Panc1 (cell line): ENCODE measurements at regions not wholly inside any gene's neighbourhood (a gene's known extent, or its start where the extent isn't known, plus 50 kb on each side); places are given as distances from the start of the nearest gene placed in this dataset.

ENCODE experiments used
- ATAC-seq: fragments of 200-7000 bp; cut with Tn5 transposase; 2 replicates; pipeline ENCODE4 v1.9.1; 2020; ENCODE audit warnings: mild to moderate bottlenecking, moderate library complexity
- BruUV-seq: library from RNA; stranded (reverse); fragments of 400-500 nt; replicated peaks from 2 replicates; lab custom pipeline; 2021; lab: Mats Ljungman, UMichigan
- CTCF ChIA-PET: fragments of 300-600 bp; sonication (Branson Sonifier 250); formaldehyde crosslinking; loops from one replicate; lab custom pipeline; 2022; ENCODE audit warnings: antibody characterized with exemption; lab: Charles Lee
- POLR2A ChIA-PET: fragments of 300-600 bp; sonication (Branson Sonifier 250); formaldehyde crosslinking; loops from one replicate; lab custom pipeline; 2022; ENCODE audit warnings: antibody characterized with exemption; lab: Charles Lee
- DNase-seq: peaks from one replicate; pipeline ENCODE4 v3.0.0-alpha.2; 2010; ENCODE audit warnings: low read depth, low spot score
- H3K27ac ChIP-seq: 2 replicates; pipeline ENCODE4 v1.5.1; 2011; ENCODE audit warnings: mild to moderate bottlenecking, low read length, inconsistent platforms
- H3K27me3 ChIP-seq: fragments of 200-500 bp; sonication (Bioruptor generic); 2 replicates; pipeline ENCODE4 v1.6.0; 2014; ENCODE audit warnings: low read length, inconsistent platforms; ENCODE audit not compliant: control insufficient read depth, insufficient read depth
- H3K36me3 ChIP-seq: fragments of 200-500 bp; sonication (Bioruptor generic); 2 replicates; pipeline ENCODE4 v1.5.1; 2014; ENCODE audit warnings: inconsistent platforms, mild to moderate bottlenecking, low read length, moderate library complexity; ENCODE audit not compliant: control insufficient read depth, insufficient read depth
- H3K4me1 ChIP-seq: 2 replicates; pipeline ENCODE4 v1.5.1; 2011; ENCODE audit warnings: inconsistent platforms, mild to moderate bottlenecking, low read length, moderate library complexity; ENCODE audit not compliant: control insufficient read depth, insufficient read depth
- H3K4me3 ChIP-seq, 2 experiments: 2 replicates each; pipeline ENCODE4 v1.5.1; 2011 to 2012; ENCODE audit warnings: low read depth in 2 of 2, low read length in 2 of 2, mild to moderate bottlenecking in 2 of 2, inconsistent platforms in 1 of 2, moderate library complexity in 1 of 2
- H3K9me3 ChIP-seq: fragments of 200-500 bp; sonication (Bioruptor generic); 2 replicates; pipeline ENCODE4 v1.5.1; 2014; ENCODE audit warnings: low read depth, mild to moderate bottlenecking, inconsistent platforms, low read length, moderate library complexity; ENCODE audit not compliant: control insufficient read depth, insufficient read depth
- POLR2AphosphoS5 ChIP-seq: IDR thresholded peaks from 2 replicates; pipeline ENCODE4 v1.6.1; 2012; ENCODE audit warnings: mild to moderate bottlenecking, low read depth, low read length, moderate library complexity
- SIN3A ChIP-seq: IDR thresholded peaks from 2 replicates; pipeline ENCODE4 v1.6.1; 2012; ENCODE audit warnings: low read depth, mild to moderate bottlenecking, low read length, moderate library complexity, borderline replicate concordance; ENCODE audit not compliant: insufficient read depth
- TCF7L2 ChIP-seq: IDR thresholded peaks from 2 replicates; pipeline ENCODE4 v1.6.1; 2011; ENCODE audit warnings: mild to moderate bottlenecking, low read depth, low read length, inconsistent platforms
- in situ Hi-C: cut with HindIII; loops from 2 replicates; pipeline ENCODE4 v1.10.0; 2016; ENCODE audit warnings: low sequenced_read_pairs, low pct_unique_long_range_greater_than_20kb
- intact Hi-C: fragments of 100-400 bp; cut with micrococcal nuclease; formaldehyde crosslinking; loops from one replicate; pipeline ENCODE4 v1.10.0; 2022; ENCODE audit not compliant: unreplicated experiment
- TF ChIP-seq, protein P1 (sequence below), 2 experiments: IDR thresholded peaks; 2 replicates each; pipeline ENCODE4 v1.6.1; 2011 to 2012; ENCODE audit warnings: low read depth in 2 of 2, control low read depth in 1 of 2, low read length in 1 of 2, mild to moderate bottlenecking in 1 of 2, moderate library complexity in 1 of 2; ENCODE audit not compliant: insufficient read depth in 1 of 2
- TF ChIP-seq, protein P2 (sequence below): fragments of 450-650 bp; IDR thresholded peaks from 2 replicates; pipeline ENCODE4 v1.5.1; 2017; ENCODE audit warnings: mild to moderate bottlenecking

DNA sequence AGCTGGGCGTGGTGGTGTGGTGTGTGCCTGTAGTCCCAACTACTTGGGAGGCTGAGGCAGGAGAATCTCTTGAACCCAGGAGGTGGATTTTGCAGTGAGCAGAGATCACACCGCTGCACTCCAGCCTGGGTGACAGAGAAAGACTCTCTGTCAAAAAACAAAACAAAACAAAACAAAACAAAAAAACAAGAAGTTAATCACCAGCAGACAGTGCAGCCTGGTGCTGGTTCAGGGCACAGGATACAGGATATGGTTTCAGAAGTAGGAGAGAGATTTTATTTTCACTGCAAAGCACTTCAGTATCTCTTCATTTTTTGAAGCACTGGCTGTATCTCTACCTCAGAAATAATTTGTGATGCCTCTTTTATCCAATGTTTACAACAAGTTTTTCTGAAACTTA, 1222.9 kb upstream of the PRKX start:
- TF ChIP-seq, protein P1, sequence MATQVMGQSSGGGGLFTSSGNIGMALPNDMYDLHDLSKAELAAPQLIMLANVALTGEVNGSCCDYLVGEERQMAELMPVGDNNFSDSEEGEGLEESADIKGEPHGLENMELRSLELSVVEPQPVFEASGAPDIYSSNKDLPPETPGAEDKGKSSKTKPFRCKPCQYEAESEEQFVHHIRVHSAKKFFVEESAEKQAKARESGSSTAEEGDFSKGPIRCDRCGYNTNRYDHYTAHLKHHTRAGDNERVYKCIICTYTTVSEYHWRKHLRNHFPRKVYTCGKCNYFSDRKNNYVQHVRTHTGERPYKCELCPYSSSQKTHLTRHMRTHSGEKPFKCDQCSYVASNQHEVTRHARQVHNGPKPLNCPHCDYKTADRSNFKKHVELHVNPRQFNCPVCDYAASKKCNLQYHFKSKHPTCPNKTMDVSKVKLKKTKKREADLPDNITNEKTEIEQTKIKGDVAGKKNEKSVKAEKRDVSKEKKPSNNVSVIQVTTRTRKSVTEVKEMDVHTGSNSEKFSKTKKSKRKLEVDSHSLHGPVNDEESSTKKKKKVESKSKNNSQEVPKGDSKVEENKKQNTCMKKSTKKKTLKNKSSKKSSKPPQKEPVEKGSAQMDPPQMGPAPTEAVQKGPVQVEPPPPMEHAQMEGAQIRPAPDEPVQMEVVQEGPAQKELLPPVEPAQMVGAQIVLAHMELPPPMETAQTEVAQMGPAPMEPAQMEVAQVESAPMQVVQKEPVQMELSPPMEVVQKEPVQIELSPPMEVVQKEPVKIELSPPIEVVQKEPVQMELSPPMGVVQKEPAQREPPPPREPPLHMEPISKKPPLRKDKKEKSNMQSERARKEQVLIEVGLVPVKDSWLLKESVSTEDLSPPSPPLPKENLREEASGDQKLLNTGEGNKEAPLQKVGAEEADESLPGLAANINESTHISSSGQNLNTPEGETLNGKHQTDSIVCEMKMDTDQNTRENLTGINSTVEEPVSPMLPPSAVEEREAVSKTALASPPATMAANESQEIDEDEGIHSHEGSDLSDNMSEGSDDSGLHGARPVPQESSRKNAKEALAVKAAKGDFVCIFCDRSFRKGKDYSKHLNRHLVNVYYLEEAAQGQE (IDR thresholded peaks at IDR 0.05; ENCODE audit: insufficient read depth in 1 of 2, low read depth in 2 of 2, low read length in 1 of 2): no peak
- TF ChIP-seq SIN3A (no peak), POLR2AphosphoS5 (no peak), TCF7L2 (no peak)
- TF ChIP-seq, protein P2, sequence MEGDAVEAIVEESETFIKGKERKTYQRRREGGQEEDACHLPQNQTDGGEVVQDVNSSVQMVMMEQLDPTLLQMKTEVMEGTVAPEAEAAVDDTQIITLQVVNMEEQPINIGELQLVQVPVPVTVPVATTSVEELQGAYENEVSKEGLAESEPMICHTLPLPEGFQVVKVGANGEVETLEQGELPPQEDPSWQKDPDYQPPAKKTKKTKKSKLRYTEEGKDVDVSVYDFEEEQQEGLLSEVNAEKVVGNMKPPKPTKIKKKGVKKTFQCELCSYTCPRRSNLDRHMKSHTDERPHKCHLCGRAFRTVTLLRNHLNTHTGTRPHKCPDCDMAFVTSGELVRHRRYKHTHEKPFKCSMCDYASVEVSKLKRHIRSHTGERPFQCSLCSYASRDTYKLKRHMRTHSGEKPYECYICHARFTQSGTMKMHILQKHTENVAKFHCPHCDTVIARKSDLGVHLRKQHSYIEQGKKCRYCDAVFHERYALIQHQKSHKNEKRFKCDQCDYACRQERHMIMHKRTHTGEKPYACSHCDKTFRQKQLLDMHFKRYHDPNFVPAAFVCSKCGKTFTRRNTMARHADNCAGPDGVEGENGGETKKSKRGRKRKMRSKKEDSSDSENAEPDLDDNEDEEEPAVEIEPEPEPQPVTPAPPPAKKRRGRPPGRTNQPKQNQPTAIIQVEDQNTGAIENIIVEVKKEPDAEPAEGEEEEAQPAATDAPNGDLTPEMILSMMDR: no peak
- intact Hi-C loops: no loop called here
- no peak for ATAC-seq
- no peak for DNase-seq
- Histone ChIP-seq H3K27ac (no peak overlapping the region), H3K27me3 (no peaks in the 10 kb centered on the region), H3K9me3 (no peaks in the 10 kb centered on the region), H3K36me3 (no peaks in the 10 kb centered on the region), H3K4me3 (no peak overlapping the region), H3K4me1 (no peaks in the 10 kb centered on the region)
- CTCF ChIA-PET: no interaction called here
- BruUV-seq: no TSS peak
- in situ Hi-C loops: no loop called here
- POLR2A ChIA-PET: no interaction called here

DNA sequence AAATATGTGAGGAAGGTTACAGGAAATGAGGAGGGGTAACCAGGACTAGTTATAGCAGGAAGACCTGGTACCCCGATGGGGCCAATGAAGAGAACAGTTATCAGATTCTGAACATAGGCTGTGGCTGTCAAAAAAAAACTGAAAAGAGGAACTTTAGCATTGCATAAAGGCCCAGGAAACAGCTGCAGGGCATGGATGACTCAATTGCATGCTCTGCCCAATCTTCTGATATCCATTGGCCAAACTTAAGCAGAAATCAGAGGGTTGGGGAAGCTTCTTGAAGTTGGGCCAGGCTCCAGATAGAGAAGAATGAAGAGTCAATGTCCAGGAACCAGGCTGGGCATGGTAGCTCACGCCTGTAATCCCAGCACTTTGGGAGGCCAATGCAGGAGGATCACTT, 1222.4 kb upstream of the PRKX start:
- no peaks in the 10 kb centered on the region for H3K9me3 ChIP-seq
- ATAC-seq (no peak), DNase-seq (no peak)
- BruUV-seq: no TSS peak
- intact Hi-C loops (no loop called here), in situ Hi-C loops (no loop called here)
- ChIA-PET CTCF (no interaction called here), POLR2A (no interaction called here)
- no peaks in the 10 kb centered on the region for H3K27me3 ChIP-seq
- no peaks in the 10 kb centered on the region for H3K4me1 ChIP-seq
- TF ChIP-seq POLR2AphosphoS5: no peak
- no peak for TF ChIP-seq SIN3A
- no peak for TF ChIP-seq TCF7L2
- H3K27ac ChIP-seq: no peak overlapping the region
- H3K36me3 ChIP-seq: no peaks in the 10 kb centered on the region
- H3K4me3 ChIP-seq: no peak overlapping the region

DNA sequence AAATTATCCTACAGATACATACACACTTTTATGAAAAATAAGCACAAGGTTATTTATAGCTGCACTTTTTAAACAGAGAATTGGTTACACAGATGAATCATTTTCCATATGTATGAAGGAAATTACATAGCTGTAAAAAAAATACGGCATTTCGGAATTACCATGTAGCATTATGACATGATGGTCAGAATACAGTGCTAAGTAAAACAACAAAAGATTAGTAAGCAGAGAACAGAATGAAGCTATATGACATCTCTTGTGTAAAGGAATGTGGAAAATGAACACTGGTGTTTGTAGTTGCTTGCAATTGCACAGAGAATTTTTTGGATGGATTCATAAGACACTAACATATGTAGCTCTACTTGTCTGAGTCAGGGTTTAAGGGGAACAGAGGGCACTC, 1222.0 kb upstream of the PRKX start:
- Histone ChIP-seq H3K27me3 (no peaks in the 10 kb centered on the region), H3K4me1 (no peaks in the 10 kb centered on the region), H3K9me3 (no peaks in the 10 kb centered on the region), H3K36me3 (no peaks in the 10 kb centered on the region), H3K4me3 (no peak overlapping the region), H3K27ac (no peak overlapping the region)
- POLR2A ChIA-PET: no interaction called here
- no peak for TF ChIP-seq TCF7L2
- TF ChIP-seq, protein P1 (IDR thresholded peaks at IDR 0.05; ENCODE audit: insufficient read depth in 1 of 2, low read depth in 2 of 2, low read length in 1 of 2): no peak
- TF ChIP-seq, protein P2: no peak
- no peak for TF ChIP-seq POLR2AphosphoS5
- TF ChIP-seq SIN3A: no peak
- intact Hi-C loops (no loop called here), in situ Hi-C loops (no loop called here)
- CTCF ChIA-PET: no interaction called here
- ATAC-seq (no peak), DNase-seq (no peak)
- BruUV-seq: no TSS peak
